H1 (cell line): ENCODE measurements at regions not wholly inside any gene's neighbourhood (a gene's known extent, or its start where the extent isn't known, plus 50 kb on each side); places are given as distances from the start of the nearest gene placed in this dataset.
A peak's percentile ranks its signal among the peaks of the same experiment; 100 is the strongest.

ENCODE experiments used
- CTCF ChIA-PET: fragments of 300-600 bp; sonication (Branson Sonifier 250); formaldehyde crosslinking; loops from one replicate; lab custom pipeline; 2021; ENCODE audit not compliant: partially characterized antibody; lab: Charles Lee
- POLR2A ChIA-PET: fragments of 300-600 bp; sonication (Branson Sonifier 250); formaldehyde crosslinking; loops from one replicate; lab custom pipeline; 2021; ENCODE audit warnings: inconsistent platforms; ENCODE audit not compliant: partially characterized antibody; lab: Charles Lee
- DNase-seq, 2 experiments: peaks; one replicate each; pipeline versions ENCODE4 v3.0.0 to v3.0.0-alpha.2; 2010 to 2022; ENCODE audit warnings: low spot score in 2 of 2, low read depth in 1 of 2, mixed read lengths in 1 of 2
- FAIRE-seq: peaks from 2 replicates; lab custom pipeline; 2011; peaks lifted over from hg19 to GRCh38; lab: Jason Lieb, UNC
- H2AFZ ChIP-seq: 2 replicates; pipeline ENCODE4 v1.8.1; 2012; ENCODE audit warnings: low read length, inconsistent platforms
- H2AK5ac ChIP-seq: 2 replicates; pipeline ENCODE4 v1.6.1; 2013; ENCODE audit warnings: low read depth, low read length
- H2BK120ac ChIP-seq: replicated peaks from 2 replicates; pipeline ENCODE3; 2013; ENCODE audit warnings: low read depth, low read length, inconsistent platforms
- H2BK12ac ChIP-seq: 2 replicates; pipeline ENCODE4 v1.6.1; 2013; ENCODE audit warnings: low read depth, low read length
- H2BK15ac ChIP-seq: 2 replicates; pipeline ENCODE4 v1.6.1; 2013; ENCODE audit warnings: low read length
- H2BK20ac ChIP-seq: 2 replicates; pipeline ENCODE4 v1.6.1; 2013; ENCODE audit warnings: low read length
- H2BK5ac ChIP-seq: 2 replicates; pipeline ENCODE4 v1.6.1; 2013; ENCODE audit warnings: low read depth, low read length
- H3K14ac ChIP-seq: 2 replicates; pipeline ENCODE4 v1.6.1; 2013; ENCODE audit warnings: inconsistent platforms; ENCODE audit not compliant: insufficient read length
- H3K18ac ChIP-seq: 2 replicates; pipeline ENCODE4 v1.6.1; 2013; ENCODE audit warnings: low read length; ENCODE audit errors: extremely low read depth
- H3K23ac ChIP-seq: 2 replicates; pipeline ENCODE4 v1.6.1; 2013; ENCODE audit warnings: inconsistent platforms; ENCODE audit not compliant: insufficient read length
- H3K23me2 ChIP-seq: 2 replicates; pipeline ENCODE4 v1.6.1; 2013; ENCODE audit warnings: low read depth, low read length
- H3K27ac ChIP-seq: 2 replicates; pipeline ENCODE4 v1.6.1; 2011; ENCODE audit warnings: low read depth, low read length, inconsistent platforms
- H3K27me3 ChIP-seq, 4 experiments: replicated peaks in 1 of 4; 1 replicate in 1 of 4; 2 replicates in 3 of 4; pipeline versions ENCODE4 v1.6.1 to v1.8.1; 2011 to 2013; ENCODE audit warnings: low read length in 3 of 4, mild to moderate bottlenecking in 3 of 4, inconsistent platforms in 2 of 4, mixed read lengths in 2 of 4, moderate library complexity in 1 of 4; ENCODE audit not compliant: control insufficient read depth in 3 of 4, insufficient read depth in 3 of 4; ENCODE audit errors: extremely low read depth in 1 of 4
- H3K36me3 ChIP-seq, 4 experiments: 2 replicates each; pipeline versions ENCODE4 v1.6.1 to v1.8.1; 2011 to 2013; ENCODE audit warnings: mild to moderate bottlenecking in 4 of 4, low read length in 3 of 4, moderate library complexity in 2 of 4, control low read depth in 1 of 4, inconsistent platforms in 1 of 4; ENCODE audit not compliant: insufficient read depth in 4 of 4, control insufficient read depth in 2 of 4
- H3K4ac ChIP-seq: replicated peaks from 2 replicates; pipeline ENCODE3; 2013; ENCODE audit warnings: low read length, low read depth, mixed read lengths, inconsistent platforms; ENCODE audit not compliant: insufficient read length
- H3K4me1 ChIP-seq, 4 experiments: replicated peaks in 1 of 4; 1 replicate in 1 of 4; 2 replicates in 3 of 4; pipeline versions ENCODE4 v1.6.1 to v1.8.1; 2011 to 2013; ENCODE audit warnings: low read length in 3 of 4, inconsistent platforms in 2 of 4, mixed read lengths in 1 of 4; ENCODE audit not compliant: insufficient read depth in 4 of 4, control insufficient read depth in 3 of 4
- H3K4me2 ChIP-seq, 2 experiments: 2 replicates each; pipeline versions ENCODE4 v1.6.1 to v1.8.1; 2011 to 2013; ENCODE audit warnings: low read depth in 2 of 2, low read length in 2 of 2, control low read depth in 1 of 2, inconsistent platforms in 1 of 2, mild to moderate bottlenecking in 1 of 2; ENCODE audit not compliant: insufficient read depth in 1 of 2
- H3K4me3 ChIP-seq, 4 experiments: fragments of 200-600, 300-600 bp in 1 of 4; sonication (generic), shearing (Covaris generic), sonication (Bioruptor Twin) in 1 of 4; 2 replicates each; pipeline versions ENCODE4 v1.5.1 to v1.8.1; 2011 to 2016; ENCODE audit warnings: low read length in 4 of 4, low read depth in 3 of 4, control low read depth in 2 of 4, inconsistent platforms in 2 of 4, mild to moderate bottlenecking in 2 of 4, mixed read lengths in 1 of 4, moderate library complexity in 1 of 4; ENCODE audit not compliant: insufficient read depth in 2 of 4; ENCODE audit errors: extremely low read depth in 1 of 4
- H3K56ac ChIP-seq: replicated peaks from 2 replicates; pipeline ENCODE3; 2013; ENCODE audit warnings: low read depth, mild to moderate bottlenecking, mixed read lengths, low read length, inconsistent platforms; ENCODE audit not compliant: insufficient read length
- H3K79me1 ChIP-seq: 2 replicates; pipeline ENCODE4 v1.6.1; 2013; ENCODE audit warnings: low read depth, low read length, control low read depth
- H3K79me2 ChIP-seq, 2 experiments: 2 replicates each; pipeline versions ENCODE4 v1.6.1 to v1.8.1; 2012 to 2013; ENCODE audit warnings: low read length in 2 of 2, mild to moderate bottlenecking in 2 of 2, inconsistent platforms in 1 of 2; ENCODE audit not compliant: insufficient read depth in 2 of 2, control insufficient read depth in 1 of 2
- H3K9ac ChIP-seq, 4 experiments: replicated peaks in 1 of 4; 1 replicate in 1 of 4; 2 replicates in 3 of 4; pipeline versions ENCODE4 v1.6.1 to v1.8.1; 2011 to 2013; ENCODE audit warnings: low read depth in 3 of 4, low read length in 3 of 4, control low read depth in 2 of 4, mild to moderate bottlenecking in 2 of 4, moderate library complexity in 2 of 4, inconsistent platforms in 1 of 4; ENCODE audit errors: extremely low read depth in 1 of 4
- H3K9me3 ChIP-seq, 2 experiments: 2 replicates each; pipeline versions ENCODE4 v1.6.1 to v1.8.1; 2012 to 2013; ENCODE audit warnings: mild to moderate bottlenecking in 2 of 2, moderate library complexity in 2 of 2, control low read depth in 1 of 2, inconsistent platforms in 1 of 2, low read depth in 1 of 2, low read length in 1 of 2, mixed read lengths in 1 of 2; ENCODE audit not compliant: insufficient read depth in 2 of 2
- H4K20me1 ChIP-seq, 2 experiments: replicated peaks in 1 of 2; 2 replicates each; pipeline versions ENCODE3 to v1.8.1; 2011 to 2013; ENCODE audit warnings: inconsistent platforms in 2 of 2, low read length in 2 of 2, mild to moderate bottlenecking in 1 of 2; ENCODE audit not compliant: insufficient read depth in 2 of 2, control insufficient read depth in 1 of 2
- H4K5ac ChIP-seq: 2 replicates; pipeline ENCODE4 v1.6.1; 2013; ENCODE audit warnings: low read length, low read depth, mixed read lengths, inconsistent platforms; ENCODE audit not compliant: insufficient read length
- H4K8ac ChIP-seq: 2 replicates; pipeline ENCODE4 v1.8.0; 2013; ENCODE audit warnings: mild to moderate bottlenecking, moderate library complexity, low read length, inconsistent platforms; ENCODE audit not compliant: insufficient read depth; ENCODE audit errors: extremely low read depth
- H4K91ac ChIP-seq: replicated peaks from 2 replicates; pipeline ENCODE3; 2013; ENCODE audit warnings: low read length, mixed read lengths, inconsistent platforms; ENCODE audit not compliant: insufficient read length
- BCL11A ChIP-seq, 2 experiments: IDR thresholded peaks; one replicate each; pipeline ENCODE4 v1.6.1; 2011; ENCODE audit warnings: low read depth in 2 of 2, low read length in 2 of 2, mild to moderate bottlenecking in 2 of 2
- GTF2F1 ChIP-seq: IDR thresholded peaks from 2 replicates; pipeline ENCODE4 v1.6.1; 2012; ENCODE audit warnings: low read depth, low read length, improper control_type of control experiment, borderline replicate concordance
- SIX5 ChIP-seq: IDR thresholded peaks from 2 replicates; pipeline ENCODE4 v1.6.1; 2011; ENCODE audit warnings: mild to moderate bottlenecking, low read depth, low read length
- WGBS, 2 experiments: shearing (Covaris generic) in 1 of 2; methylation state at CpG; one replicate each; pipeline versions ENCODE4 v1.1.6 to v1.1.7; 2013 to 2015; ENCODE audit warnings: low lambda C conversion rate in 2 of 2, mixed read lengths in 2 of 2, inconsistent platforms in 1 of 2, low coverage in 1 of 2, missing lambda C conversion rate in 1 of 2; ENCODE audit not compliant: insufficient replicate concordance in 2 of 2, insufficient coverage in 1 of 2, insufficient read length in 1 of 2; ENCODE audit errors: extremely low coverage in 1 of 2, missing lambda C conversion rate in 1 of 2; 5-methylcytosine and 5-hydroxymethylcytosine counted together

GRCh38 chr11:37500425-37500824 is 902.4 kb upstream of the RAG2 start:
- H2BK12ac ChIP-seq = no peak overlapping the region
- CTCF ChIA-PET = interaction anchor here (1.0 kb wide), 1 partner anchor 554 kb away, joined by 3 read pairs; no protein-coding TSS in a partner anchor
- H2AFZ ChIP-seq = 0 out of 2 replicates have a peak overlapping the region, but pooled peaks have one; percentile 60
- H4K91ac ChIP-seq = no peak overlapping the region
- H3K18ac ChIP-seq = no peak overlapping the region
- H3K14ac ChIP-seq = no peak overlapping the region
- no peak overlapping the region for H2BK20ac ChIP-seq
- H3K23ac ChIP-seq = no peak overlapping the region
- no peak overlapping the region for H3K4me2 ChIP-seq
- no peak overlapping the region for H2BK15ac ChIP-seq
- no peak for DNase-seq
- H4K20me1 ChIP-seq = no peaks in the 10 kb centered on the region
- H3K4me1 ChIP-seq = peaks cover 0 to 12% (median 5%) of the 10 kb centered on the region in 4 experiments; a peak in 2 of 7 replicates
- no peak overlapping the region for H2BK5ac ChIP-seq
- no peaks in the 10 kb centered on the region for H3K36me3 ChIP-seq
- H2AK5ac ChIP-seq = no peak overlapping the region
- no peaks in the 10 kb centered on the region for H3K23me2 ChIP-seq
- no peaks in the 10 kb centered on the region for H3K79me1 ChIP-seq
- H3K56ac ChIP-seq = no peak overlapping the region
- no peak for TF ChIP-seq SIX5
- no peak for TF ChIP-seq GTF2F1
- no peak for TF ChIP-seq BCL11A (IDR thresholded peaks at IDR 0.05; ENCODE audit: low read depth in 2 of 2, low read length in 2 of 2)
- TF ChIP-seq, all 59 proteins: peak for 0
- POLR2A ChIA-PET = no interaction called here
- Histone ChIP-seq H3K27ac (no peak overlapping the region), H2BK120ac (no peak overlapping the region), H3K9me3 (no peaks in the 10 kb centered on the region), H3K4me3 (no peak overlapping the region), H3K27me3 (no peaks in the 10 kb centered on the region), H3K9ac (no peak overlapping the region), H4K5ac (no peak overlapping the region), H4K8ac (no peak overlapping the region), H3K4ac (no peak overlapping the region), H3K79me2 (no peaks in the 10 kb centered on the region)
- no peak for FAIRE-seq
- 86% methylated on average over 2 of the region's 2 CpGs; no CpG with 5 or more reads in 1 of the 2 experiments for WGBS, 2 experiments
